NCI-H2196 treated with DMSO at 0.1 percent for 48 hours (cell line): ENCODE measurements at regions not wholly inside any gene's neighbourhood (a gene's known extent, or its start where the extent isn't known, plus 50 kb on each side); places are given as distances from the start of the nearest gene placed in this dataset.

ENCODE experiments used
- DNase-seq: peaks from one replicate; lab custom pipeline; 2025; ENCODE audit not compliant: unreplicated experiment; lab: John Stamatoyannopoulos, UW

DNA sequence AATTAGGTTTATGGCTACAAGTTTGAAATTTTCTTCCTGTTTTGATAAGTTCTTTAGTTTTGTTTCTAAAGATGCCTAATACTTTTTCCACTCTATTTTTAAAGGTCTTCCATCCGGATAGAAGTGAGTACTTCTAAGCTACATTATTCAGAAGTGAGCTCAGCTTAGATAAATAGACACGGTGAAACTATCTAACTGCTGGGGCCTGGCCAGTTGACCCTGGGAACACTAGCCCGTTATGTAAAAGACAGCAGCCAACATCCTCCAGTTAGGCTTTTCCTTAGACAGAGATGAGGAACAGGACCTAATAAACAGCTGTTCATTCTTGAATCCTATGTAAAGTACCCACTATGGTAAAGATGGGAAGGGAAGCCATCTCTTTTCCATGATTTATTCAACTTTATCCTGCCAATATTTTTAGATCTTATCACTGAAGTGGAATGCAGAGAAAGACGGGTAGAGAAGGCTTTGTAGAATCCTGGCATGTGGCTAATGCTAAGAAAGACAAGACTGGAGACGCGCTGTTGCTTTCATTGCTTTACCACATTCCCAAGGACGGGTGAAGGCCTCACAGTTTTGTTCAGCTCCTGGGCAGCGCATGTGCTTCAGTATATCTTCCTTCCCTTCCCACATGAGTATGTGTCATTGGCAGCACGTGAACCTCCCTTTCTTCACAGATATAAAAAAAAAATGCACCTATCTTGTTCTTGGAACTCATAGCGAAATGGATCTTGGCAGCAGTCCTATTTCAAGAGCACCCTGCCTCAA, 340.0 kb upstream of the MEOX2 start:
- DNase-seq, result no peak

DNA sequence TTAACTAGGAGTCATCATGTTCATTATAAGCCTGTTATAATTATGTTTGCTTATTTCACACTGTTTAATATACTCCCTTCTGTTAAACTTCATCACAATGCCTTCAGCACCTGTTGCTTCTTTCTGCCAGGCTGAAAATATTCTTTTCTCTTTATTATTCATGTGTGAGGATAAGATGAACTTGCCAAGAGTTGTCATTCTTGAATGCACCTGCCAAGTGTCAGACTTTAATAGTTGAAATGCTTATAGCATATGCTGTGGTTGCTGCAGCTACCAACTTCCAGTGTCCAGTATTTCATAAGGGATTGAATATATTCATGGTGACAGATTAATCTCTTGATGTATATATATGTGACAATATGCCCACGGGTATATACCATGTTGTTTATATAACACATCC, 339.2 kb upstream of the MEOX2 start:
- no peak for DNase-seq

DNA sequence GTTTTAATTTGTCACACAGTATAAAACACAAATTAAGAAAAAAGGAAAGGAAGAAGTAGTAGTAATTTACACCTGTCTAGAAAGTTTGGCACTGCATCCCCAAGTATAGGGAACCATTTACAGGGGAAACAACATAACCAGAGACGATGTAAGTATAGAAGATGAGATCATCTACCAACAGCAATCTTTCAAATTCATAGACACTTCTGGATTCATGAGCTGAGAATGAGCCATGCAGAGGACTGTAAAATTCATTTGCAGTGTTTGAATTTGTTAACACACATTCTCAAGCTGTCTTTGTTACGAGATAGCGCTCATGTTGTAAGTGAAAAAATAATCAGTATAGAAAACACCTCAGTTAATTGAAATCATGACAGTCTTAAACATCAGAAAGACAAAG, 337.0 kb upstream of the MEOX2 start:
- no peak for DNase-seq

DNA sequence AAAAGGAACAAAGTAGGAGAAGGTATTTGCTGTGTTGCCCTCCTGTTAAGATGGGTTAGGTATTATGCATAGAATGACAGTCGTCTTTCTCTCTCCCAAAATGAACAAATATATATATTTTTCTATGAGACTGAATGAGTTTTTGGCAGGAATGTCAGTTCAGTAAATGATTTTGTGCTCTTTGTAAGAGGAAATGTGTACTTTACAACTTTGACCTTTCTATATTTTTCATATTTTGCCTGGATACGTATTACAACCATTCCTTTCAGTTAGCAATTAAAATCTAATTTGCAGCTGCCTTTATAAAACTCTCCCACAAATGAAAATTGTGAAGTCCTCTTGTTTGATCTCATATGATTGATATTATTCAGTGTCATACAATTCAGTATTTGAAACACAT, 336.6 kb upstream of the MEOX2 start:
- no peak for DNase-seq

DNA sequence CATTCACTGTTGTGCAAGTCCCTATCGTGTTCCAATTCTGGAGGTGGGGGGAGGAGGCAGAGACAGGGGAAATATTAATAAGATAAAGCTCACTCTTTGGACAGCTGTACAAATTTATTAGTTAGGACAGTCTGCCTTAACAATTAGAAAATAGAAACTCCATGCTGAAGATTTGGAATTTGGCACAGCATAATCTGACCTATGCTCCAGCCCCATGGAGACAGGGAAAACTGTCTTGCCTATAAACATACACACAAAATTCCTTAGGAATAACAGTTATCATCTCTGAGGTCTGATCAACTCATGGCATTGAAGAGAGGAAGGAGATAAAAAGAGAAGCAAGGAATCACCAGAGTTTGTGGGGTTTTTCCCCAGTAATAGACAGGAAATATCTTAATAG, 335.4 kb upstream of the MEOX2 start:
- no peak for DNase-seq

DNA sequence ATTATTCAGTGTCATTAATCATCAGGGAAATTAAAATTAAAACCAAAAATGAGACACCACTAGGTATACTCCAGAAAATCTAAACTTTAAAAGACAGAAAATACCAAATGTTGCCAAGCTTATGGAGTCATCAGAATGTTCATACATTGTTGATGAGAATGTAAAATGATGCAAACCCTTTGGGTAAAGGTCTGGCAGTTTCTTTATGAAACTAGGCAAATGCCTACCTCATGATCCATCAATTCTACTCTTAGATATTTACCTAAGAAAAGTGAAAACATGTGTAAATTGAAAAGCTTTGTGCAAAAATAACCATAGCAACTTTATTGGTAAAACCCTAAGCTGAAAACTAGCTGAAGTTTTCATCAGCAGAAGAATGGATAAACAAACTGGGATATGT, 329.5 kb upstream of the MEOX2 start:
- no peak for DNase-seq

DNA sequence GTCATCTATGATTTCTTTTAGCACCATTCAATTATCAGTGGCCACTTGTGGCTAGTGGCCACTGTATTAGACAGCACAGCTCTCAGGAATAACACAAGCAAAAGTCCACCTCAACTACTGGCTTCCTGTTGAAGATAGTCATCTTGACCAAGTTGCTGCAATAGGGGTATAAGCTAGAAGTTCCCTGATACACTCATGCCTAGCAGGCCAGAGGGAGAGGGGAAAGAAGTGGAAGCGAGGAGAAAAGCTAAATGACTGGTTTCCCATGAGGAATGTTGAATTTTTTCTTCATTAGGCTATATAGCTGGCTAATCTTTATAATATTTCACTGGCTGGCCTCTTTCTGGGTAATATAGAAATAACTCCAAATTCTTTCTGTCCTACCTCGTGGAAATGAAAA, 327.5 kb upstream of the MEOX2 start:
- no peak for DNase-seq

DNA sequence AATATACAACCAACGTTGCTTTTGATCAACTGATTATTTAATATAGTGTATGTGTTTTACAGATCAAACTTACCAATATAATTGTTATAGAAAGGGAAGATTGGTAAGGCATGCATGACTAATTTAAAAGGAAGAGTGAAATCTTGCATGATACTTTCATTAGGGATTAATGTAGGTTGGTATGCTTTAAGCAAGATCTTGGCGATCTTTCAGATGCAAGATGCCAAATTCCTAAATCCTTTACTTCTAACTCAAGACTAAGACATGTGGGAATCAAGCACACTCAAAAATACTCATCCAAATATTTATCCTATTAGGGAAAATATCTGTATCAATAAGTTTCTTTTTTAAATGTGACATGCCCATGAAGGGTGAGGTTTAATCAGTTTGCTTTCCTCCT, 321.4 kb upstream of the MEOX2 start:
- no peak for DNase-seq

DNA sequence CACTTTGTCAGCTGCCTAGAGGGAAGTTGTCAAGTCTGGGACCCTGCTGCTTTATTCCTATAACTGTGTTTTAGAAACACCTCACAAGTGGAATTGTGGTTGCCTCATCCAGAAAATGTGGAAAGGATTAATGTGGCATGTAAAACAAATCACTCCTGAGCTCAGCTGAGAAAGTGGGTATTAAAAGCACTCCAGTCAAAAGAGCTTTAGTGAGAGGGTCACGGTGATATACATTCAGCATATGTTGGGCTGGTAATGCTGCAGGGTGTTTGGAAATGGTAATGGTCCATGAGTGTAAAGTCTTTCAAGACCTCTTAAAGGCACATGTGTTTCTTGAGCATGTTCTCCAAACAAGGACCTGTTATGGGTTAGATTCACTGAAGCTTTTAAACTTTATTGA, 318.2 kb upstream of the MEOX2 start:
- DNase-seq, result no peak

DNA sequence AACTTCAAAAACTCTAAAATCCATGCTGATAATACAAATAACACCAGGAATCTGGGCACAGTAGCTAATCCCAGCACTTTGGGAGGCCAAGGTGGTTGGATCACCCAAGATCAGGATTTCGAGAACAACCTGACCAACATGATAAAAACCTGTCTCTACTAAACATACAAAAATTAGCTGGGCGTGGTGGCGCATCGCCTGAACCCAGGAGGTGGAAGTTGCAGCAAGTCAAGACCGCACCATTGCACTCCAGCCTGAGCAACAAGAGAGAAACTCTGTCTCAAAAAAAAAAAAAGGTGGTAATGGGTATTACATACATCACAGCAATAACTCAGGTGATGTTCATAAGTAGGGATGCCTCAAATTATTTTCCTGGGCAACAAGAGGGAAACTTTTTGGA, 315.0 kb upstream of the MEOX2 start:
- DNase-seq, result no peak

DNA sequence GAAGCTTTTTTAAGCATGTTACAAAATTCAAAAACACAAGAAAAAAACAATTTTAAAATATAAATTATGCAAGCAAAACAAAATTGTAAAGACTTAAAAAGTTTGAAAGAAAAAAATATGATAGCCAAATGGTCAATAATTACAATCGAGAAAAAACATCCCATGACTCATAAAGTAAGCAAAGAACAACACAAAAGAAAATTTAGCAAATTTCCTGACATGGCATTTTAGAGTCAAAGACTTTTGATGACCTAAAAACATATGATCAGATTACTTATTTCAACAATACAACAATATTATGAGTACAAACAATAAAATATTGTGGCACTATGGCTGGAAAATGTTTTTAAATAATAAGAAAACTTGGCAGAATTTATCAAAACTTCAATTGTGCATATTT, 312.1 kb upstream of the MEOX2 start:
- DNase-seq, result no peak

DNA sequence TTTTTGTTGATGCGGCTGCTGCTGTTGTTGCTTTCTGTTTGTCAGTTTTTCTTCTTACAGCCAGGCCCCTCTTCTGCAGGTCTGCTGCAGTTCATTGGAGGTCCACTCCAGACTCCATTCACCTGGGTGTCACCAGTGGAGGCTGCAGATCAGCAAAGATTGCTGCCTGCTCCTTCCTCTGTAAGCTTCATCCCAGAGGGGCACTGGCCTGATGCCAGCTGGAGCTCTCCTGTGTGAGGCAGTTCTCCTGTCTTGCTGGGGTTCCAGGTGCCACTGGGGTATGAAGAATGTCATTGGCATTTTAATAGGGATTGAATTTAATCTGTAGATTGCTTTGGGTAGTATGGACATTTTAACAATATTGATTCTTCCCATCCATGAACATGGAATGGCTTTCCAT, 308.5 kb upstream of the MEOX2 start:
- no peak for DNase-seq

DNA sequence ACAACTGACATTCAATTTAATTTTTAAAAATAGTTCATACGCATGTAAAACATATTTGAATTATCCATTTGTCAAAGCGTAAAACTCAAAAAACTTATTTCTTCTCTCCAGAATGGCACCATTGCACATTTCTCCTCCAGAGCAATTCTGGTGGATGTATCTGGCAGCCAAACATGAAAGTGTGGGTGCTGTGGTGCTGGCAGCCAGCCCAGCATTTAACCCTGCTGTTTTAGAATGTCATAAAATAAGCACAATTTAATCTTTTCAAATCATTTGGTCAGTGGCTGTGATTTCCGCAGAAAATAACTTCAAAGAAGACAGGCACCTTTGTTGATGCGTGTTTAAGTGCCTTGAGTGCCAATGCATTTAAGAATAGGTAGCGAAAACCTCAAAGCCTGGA, 302.7 kb upstream of the MEOX2 start:
- no peak for DNase-seq

DNA sequence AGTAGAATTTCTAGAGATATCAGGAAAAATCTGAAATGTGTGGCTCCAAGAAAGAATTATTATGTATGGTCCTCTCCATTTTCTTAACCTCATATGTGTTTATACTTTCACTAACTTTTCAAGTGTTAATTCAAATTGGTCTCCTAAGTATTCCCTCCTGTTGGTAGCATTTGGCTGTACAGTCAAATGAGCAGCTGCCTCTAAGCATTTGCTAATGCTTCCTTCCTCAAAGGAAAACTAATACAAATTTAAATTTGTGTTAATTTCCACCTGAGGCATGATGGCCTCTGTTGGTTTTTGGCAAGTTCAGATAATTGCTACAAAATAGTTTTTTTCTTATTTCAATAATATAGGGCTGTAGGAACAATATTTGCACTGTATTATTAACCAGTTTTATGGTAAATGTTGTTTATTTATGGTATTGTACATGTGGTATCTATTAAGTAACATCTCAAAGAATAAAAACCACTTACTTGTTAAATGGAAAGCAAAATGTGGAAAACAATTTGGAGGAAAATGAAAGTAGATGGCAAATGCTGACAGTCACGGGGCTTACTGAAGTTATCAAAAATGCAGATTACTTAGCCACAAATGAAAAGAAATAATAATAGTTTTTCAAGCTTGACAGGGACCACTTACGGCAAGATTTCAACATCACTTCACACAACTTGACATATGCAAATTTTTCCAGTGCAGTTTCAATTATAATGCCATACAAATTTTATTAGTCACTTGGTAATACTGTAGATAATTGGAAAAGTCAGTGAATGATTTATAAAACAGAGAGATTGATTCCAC, 299.3 kb upstream of the MEOX2 start:
- DNase-seq, result no peak

DNA sequence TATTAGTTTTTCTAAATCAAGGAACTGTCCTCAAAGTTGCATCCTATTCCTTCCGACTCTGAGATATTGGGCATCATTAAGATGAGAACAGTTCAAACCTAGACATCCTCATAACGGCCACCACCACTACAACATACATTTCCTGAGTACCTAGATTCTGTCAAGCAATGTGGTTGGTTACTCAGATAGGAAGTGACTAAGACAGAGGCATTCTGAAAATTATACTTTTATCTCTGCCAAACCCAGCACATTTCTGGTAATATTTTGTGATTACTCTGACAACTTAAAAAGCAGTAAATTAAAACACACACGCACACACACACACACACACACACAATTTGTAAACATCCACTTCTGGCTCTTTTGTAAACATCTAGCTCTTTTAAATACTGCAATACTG, 291.2 kb upstream of the MEOX2 start:
- DNase-seq, result no peak

DNA sequence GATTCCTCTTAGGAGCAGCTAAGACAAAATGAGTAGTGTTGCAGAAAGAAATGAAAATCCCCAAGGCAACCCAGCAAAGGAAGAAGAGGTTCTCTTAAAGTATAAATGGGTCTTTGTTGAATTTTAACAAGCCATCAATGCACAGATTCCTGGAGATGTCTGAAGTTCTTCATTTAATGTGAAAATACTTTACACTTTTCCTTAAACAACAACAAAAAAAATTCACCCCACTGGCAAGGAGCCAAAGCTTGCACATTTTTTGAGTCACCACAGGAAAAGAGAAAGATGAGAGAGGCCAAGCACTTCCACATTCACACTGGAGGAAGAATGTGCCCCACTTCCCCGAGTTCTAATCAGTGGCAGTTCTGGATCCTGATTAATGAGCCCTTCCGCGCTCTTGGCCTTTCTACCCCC, 286.4 kb upstream of the MEOX2 start:
- no peak for DNase-seq

DNA sequence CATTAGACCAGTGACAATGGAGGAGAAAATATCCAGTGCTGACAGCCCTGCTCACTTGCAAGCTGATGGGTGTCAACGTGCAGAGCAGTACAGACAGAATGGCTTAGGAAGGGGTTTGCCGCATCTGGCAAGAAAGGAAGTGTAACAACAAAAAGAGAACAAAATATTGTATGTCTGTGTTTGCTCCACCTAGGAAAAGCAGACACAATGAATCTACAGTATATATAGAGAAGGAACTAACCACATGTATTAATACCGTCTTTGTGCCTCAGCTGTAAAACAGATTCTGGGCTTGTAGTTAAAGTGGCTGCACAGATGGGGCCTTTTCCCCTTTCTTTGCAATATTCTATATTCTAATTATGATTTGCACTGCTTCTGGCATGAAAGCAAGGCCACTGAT, 281.1 kb upstream of the MEOX2 start:
- no peak for DNase-seq

DNA sequence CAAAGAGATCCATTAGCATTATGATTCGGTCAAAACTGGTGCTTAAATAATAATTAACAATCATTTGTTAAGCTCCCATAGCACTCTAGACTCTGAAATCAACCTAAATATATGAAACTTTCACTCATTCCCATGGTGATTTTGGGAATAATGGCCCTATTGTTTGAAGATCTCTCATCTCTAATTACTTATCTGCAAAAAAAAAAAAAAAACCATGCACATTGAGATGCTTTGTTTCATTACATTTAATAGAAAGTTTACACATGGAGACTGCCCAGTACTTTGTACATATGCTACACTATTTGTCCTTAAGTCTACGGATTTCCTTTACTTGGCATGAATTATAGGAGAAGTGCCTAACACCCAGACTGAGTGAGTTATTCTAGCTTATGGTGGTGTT, 280.6 kb upstream of the MEOX2 start:
- DNase-seq, result no peak

DNA sequence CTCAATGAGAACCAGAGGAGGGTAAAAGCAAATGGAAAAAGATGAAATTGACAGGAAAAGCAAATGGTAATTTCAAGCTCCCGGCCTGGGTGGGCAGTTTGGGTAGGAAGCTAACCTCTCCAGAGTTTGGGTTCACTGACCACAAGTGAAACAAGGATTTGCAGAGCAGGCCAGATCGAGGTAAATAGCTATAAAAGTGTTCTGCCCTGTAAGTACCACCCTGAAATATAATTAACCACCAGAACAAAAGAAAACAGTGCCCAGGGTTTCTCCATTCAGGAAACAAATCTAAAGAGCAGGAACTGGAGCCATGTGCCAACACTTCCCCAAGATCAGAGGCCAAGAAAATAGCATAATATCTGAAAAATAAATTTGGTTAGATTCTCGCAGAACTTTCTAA, 276.7 kb upstream of the MEOX2 start:
- DNase-seq, result no peak

DNA sequence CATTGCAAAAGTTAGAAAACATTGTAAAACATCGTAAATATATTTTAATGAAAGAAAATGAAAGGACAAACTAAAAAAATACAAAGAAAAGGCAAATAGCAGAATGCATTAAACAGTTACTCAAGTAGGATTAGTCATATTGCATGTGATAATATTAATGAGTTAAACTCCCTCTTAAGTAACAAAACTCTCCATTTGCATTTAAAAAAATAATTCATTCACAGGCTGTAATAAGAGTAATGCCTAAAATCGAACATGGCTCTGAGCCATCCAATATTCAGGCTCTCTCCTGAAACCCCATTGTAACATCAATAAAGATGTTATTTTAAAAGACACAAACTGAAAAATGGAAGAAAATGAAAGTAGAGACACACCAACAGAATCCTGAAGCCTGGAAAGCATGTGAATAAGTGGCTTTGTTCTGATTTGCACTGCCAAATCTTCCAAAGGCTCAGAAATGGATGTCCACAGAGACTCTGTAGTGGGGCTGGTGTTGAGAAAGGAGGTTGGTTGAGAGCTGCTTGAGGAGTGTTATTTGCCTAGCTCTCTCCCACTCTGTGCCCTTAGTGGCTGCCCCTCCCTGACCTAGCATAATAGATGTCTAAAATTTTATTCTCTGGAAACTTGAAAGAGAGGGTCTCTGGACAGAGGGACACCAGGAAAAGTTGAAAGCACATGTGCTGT, 268.3 kb upstream of the MEOX2 start:
- DNase-seq, result no peak

DNA sequence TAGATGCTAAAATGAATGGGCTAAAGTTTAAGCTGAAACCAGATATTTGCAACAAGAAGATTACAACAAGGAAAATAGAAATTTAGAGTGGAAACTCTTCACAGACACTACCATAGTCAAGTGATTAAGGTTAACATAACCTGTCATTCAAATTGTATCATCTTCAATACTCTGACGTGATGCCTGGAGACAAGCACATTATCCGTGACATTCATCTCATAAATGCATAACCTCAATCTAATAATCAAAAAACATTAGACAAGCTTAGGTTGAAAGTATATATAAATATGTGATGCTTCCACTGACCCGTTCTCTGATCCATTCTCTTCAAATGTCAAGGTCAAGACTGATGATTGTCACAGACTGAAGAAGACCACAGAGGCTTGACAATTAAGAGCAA, 263.8 kb upstream of the MEOX2 start:
- DNase-seq, result no peak

DNA sequence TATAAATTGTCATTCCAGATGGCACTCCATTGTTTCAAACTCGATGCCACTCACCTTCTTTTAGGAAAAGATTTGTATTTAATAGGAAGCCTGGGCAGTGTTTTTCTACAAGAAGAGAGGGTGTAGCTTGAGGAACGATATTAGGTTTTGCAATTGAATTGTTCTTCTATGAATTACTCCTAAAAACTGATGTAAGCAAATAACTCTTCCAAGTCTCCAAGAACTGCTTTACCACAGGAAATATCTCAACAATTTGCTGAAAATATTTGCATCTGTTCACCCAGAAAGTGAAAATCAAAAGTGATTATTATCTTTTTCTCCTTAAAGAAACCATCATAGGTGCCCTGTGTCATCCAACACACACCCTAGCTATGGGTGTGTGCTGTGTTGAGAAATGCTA, 261.3 kb upstream of the MEOX2 start:
- DNase-seq, result no peak
